GM18517 (cell line): ENCODE measurements at regions not wholly inside any gene's neighbourhood (a gene's known extent, or its start where the extent isn't known, plus 50 kb on each side); places are given as distances from the start of the nearest gene placed in this dataset.

ENCODE experiments used
- ATAC-seq: cut with Tn5 transposase; IDR thresholded peaks from one replicate; pipeline ENCODE4 v1.9.1; 2021; ENCODE audit warnings: mild to moderate bottlenecking, moderate library complexity; ENCODE audit not compliant: unreplicated experiment

- no peak for ATAC-seq
Measured at GRCh38 chr1:38249001-38249400, 202.4 kb upstream of the POU3F1 start.

GRCh38 chr1:38246955-38247952 lies 200.7 kb upstream of the POU3F1 start:
- ATAC-seq = no peak

- ATAC-seq = no peak
Measured at GRCh38 chr1:38244218-38244845, 197.7 kb upstream of the POU3F1 start.

GRCh38 chr1:38243106-38243505 lies 196.5 kb upstream of the POU3F1 start:
- ATAC-seq = no peak

GRCh38 chr1:38242506-38242905 lies 195.9 kb upstream of the POU3F1 start:
- ATAC-seq = no peak

GRCh38 chr1:38241594-38242334 lies 195.2 kb upstream of the POU3F1 start:
- no peak for ATAC-seq

GRCh38 chr1:38240618-38241017 lies 194.0 kb upstream of the POU3F1 start:
- ATAC-seq = no peak

- no peak for ATAC-seq
Measured at GRCh38 chr1:38239258-38239835, 192.8 kb upstream of the POU3F1 start.

- ATAC-seq = no peak
Measured at GRCh38 chr1:38238294-38238693, 191.7 kb upstream of the POU3F1 start.

- ATAC-seq = no peak
Measured at GRCh38 chr1:38235705-38236104, 189.1 kb upstream of the POU3F1 start.

- ATAC-seq = no peak
Measured at GRCh38 chr1:38231941-38232340, 185.3 kb upstream of the POU3F1 start.

- no peak for ATAC-seq
Measured at GRCh38 chr1:38228718-38229117, 182.1 kb upstream of the POU3F1 start.

GRCh38 chr1:38225745-38226144 lies 179.2 kb upstream of the POU3F1 start:
- ATAC-seq = no peak

GRCh38 chr1:38223391-38223790 lies 176.8 kb upstream of the POU3F1 start:
- no peak for ATAC-seq

- no peak for ATAC-seq
Measured at GRCh38 chr1:38222891-38223290, 176.3 kb upstream of the POU3F1 start.

- ATAC-seq = no peak
Measured at GRCh38 chr1:38221006-38221649, 174.5 kb upstream of the POU3F1 start.

GRCh38 chr1:38217316-38217715 lies 170.7 kb upstream of the POU3F1 start:
- ATAC-seq = no peak

- no peak for ATAC-seq
Measured at GRCh38 chr1:38213646-38214434, 167.2 kb upstream of the POU3F1 start.

- ATAC-seq = no peak
Measured at GRCh38 chr1:38210895-38211177, 164.2 kb upstream of the POU3F1 start.
